Mesendoderm (in vitro differentiated cells): ENCODE measurements at regions not wholly inside any gene's neighbourhood (a gene's known extent, or its start where the extent isn't known, plus 50 kb on each side); places are given as distances from the start of the nearest gene placed in this dataset.
A peak's percentile ranks its signal among the peaks of the same experiment; 100 is the strongest.

ENCODE experiments used
- DNase-seq: peaks from one replicate; pipeline ENCODE4 v3.0.0; 2013
- H2AK5ac ChIP-seq: 2 replicates; pipeline ENCODE4 v1.6.1; 2013; ENCODE audit warnings: low read length, inconsistent platforms
- H2BK120ac ChIP-seq: 2 replicates; pipeline ENCODE4 v1.6.1; 2013; ENCODE audit warnings: low read depth, mild to moderate bottlenecking, low read length, moderate library complexity, mixed read lengths
- H2BK15ac ChIP-seq: replicated peaks from 2 replicates; pipeline ENCODE4 v1.6.1; 2013; ENCODE audit warnings: low read depth, mild to moderate bottlenecking, moderate library complexity
- H2BK5ac ChIP-seq: 2 replicates; pipeline ENCODE4 v1.6.1; 2013; ENCODE audit warnings: low read length, inconsistent platforms
- H3K18ac ChIP-seq: 2 replicates; pipeline ENCODE4 v1.6.1; 2013; ENCODE audit warnings: mild to moderate bottlenecking, low read length, mixed read lengths
- H3K23ac ChIP-seq: one replicate; pipeline ENCODE4 v1.6.1; 2013; ENCODE audit warnings: low read length
- H3K27ac ChIP-seq: 2 replicates; pipeline ENCODE4 v1.5.1; 2013; ENCODE audit warnings: low read depth, mild to moderate bottlenecking, inconsistent platforms, low read length, moderate library complexity
- H3K27me3 ChIP-seq: 2 replicates; pipeline ENCODE4 v1.6.1; 2013; ENCODE audit warnings: low read length, control low read depth, mild to moderate bottlenecking, inconsistent platforms; ENCODE audit not compliant: insufficient read depth, poor library complexity
- H3K36me3 ChIP-seq: 2 replicates; pipeline ENCODE4 v1.6.1; 2013; ENCODE audit warnings: low read length, inconsistent platforms; ENCODE audit not compliant: control insufficient read depth, insufficient read depth
- H3K4ac ChIP-seq: one replicate; pipeline ENCODE4 v1.6.1; 2013; ENCODE audit warnings: low read depth, mild to moderate bottlenecking, low read length, moderate library complexity
- H3K4me1 ChIP-seq: 2 replicates; pipeline ENCODE4 v1.6.1; 2013; ENCODE audit warnings: low read depth, low read length, inconsistent platforms; ENCODE audit not compliant: control insufficient read depth
- H3K4me2 ChIP-seq: 2 replicates; pipeline ENCODE4 v1.6.1; 2013; ENCODE audit warnings: low read length
- H3K4me3 ChIP-seq: 2 replicates; pipeline ENCODE4 v1.5.1; 2013; ENCODE audit warnings: mild to moderate bottlenecking, low read length
- H3K56ac ChIP-seq: one replicate; pipeline ENCODE4 v1.6.1; 2013; ENCODE audit warnings: low read length
- H3K79me1 ChIP-seq: 2 replicates; pipeline ENCODE4 v1.6.1; 2013; ENCODE audit warnings: low read length, inconsistent platforms
- H3K79me2 ChIP-seq: 2 replicates; pipeline ENCODE4 v1.6.1; 2013; ENCODE audit warnings: mild to moderate bottlenecking, low read length; ENCODE audit not compliant: control insufficient read depth, insufficient read depth
- H3K9ac ChIP-seq: 2 replicates; pipeline ENCODE4 v1.6.1; 2013; ENCODE audit warnings: low read length, inconsistent platforms
- H4K5ac ChIP-seq: one replicate; pipeline ENCODE4 v1.6.1; 2013; ENCODE audit warnings: low read length
- H4K8ac ChIP-seq: one replicate; pipeline ENCODE4 v1.6.1; 2013; ENCODE audit warnings: low read depth, mild to moderate bottlenecking, control low read depth, low read length, moderate library complexity
- WGBS: extraction: QIAGEN DNeasy Blood & Tissue Kit; methylation state at CpG from one replicate; pipeline ENCODE4 v1.1.7; 2013; ENCODE audit warnings: low lambda C conversion rate, missing lambda C conversion rate; ENCODE audit not compliant: insufficient coverage; ENCODE audit errors: extremely low coverage; 5-methylcytosine and 5-hydroxymethylcytosine counted together

DNA sequence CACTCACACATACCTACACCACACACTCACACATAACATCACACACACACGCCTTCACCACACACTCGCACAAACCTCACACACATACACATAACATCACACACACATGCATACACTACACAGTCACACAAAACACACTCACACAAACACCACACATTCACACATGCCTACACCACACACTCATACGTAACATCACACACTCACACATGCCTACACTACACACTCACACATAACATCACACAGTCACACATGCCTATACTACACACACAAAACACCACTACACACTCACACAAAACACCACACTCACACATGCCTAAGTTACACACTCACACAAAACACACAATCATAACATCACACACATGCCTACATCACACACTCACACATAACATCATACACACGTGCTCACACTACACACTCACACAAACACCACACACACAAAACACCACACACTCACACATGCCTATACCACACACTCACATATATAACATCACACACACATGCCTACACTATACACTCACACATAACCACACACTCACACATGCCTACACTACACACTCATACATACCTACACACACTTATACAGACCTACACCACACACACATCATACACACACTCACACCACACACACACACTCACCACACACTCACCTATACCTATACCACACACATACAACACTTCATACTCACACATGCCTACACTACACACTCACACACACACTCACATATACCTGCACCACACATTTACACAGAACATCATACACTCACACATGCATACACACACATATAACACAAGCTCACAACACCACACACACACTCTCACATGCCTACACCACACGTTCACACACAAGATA lies 383.5 kb downstream of the C6orf118 start:
- no peak overlapping the region for H3K4ac ChIP-seq
- no peak overlapping the region for H3K18ac ChIP-seq
- H3K23ac ChIP-seq = no peak overlapping the region
- H4K8ac ChIP-seq = no peak overlapping the region
- H3K27ac ChIP-seq = no peak overlapping the region
- no peak overlapping the region for H4K5ac ChIP-seq
- H3K27me3 ChIP-seq = no peaks in the 10 kb centered on the region
- 98% methylated on average over 3 of the region's 5 CpGs for WGBS
- no peaks in the 10 kb centered on the region for H3K4me1 ChIP-seq
- H3K79me1 ChIP-seq = no peaks in the 10 kb centered on the region
- H3K4me3 ChIP-seq = no peak overlapping the region
- H2BK15ac ChIP-seq = no peak overlapping the region
- peak overlapping the region; percentile 70 for H2AK5ac ChIP-seq
- DNase-seq = no peak
- H3K79me2 ChIP-seq = no peaks in the 10 kb centered on the region
- H2BK120ac ChIP-seq = no peak overlapping the region
- H3K56ac ChIP-seq = peak overlapping the region; percentile 46
- H3K4me2 ChIP-seq = no peak overlapping the region
- H3K36me3 ChIP-seq = no peaks in the 10 kb centered on the region
- H2BK5ac ChIP-seq = peak overlapping the region; percentile 34
- H3K9ac ChIP-seq = no peak overlapping the region

DNA sequence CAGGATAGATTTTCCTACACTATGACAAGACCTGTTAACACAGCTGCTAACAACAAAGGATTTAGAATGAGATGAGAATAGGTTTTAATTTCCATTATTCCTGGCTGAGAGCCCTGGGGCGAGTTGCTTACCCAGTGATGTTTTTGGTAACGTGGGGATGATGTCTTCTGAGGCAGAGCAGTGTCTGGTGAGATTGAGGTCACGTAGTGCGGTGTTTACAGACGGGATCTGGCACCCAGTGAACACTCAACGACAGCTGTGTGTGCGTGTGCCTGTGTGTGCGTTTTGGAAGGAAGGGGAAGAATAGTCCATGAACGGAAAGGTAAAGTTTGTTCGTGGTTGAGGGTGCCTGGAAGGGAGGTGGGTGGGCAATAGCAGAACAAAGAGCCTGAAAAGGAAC lies 384.7 kb downstream of the C6orf118 start:
- Histone ChIP-seq H3K36me3 (no peaks in the 10 kb centered on the region), H3K4ac (no peak overlapping the region), H3K56ac (no peak overlapping the region), H2BK15ac (no peak overlapping the region), H3K79me1 (no peaks in the 10 kb centered on the region), H2BK5ac (no peak overlapping the region), H3K23ac (no peak overlapping the region), H2AK5ac (no peak overlapping the region), H3K9ac (no peak overlapping the region), H4K8ac (no peak overlapping the region), H3K18ac (no peak overlapping the region), H3K79me2 (no peaks in the 10 kb centered on the region), H3K27ac (no peak overlapping the region), H2BK120ac (no peak overlapping the region), H4K5ac (no peak overlapping the region), H3K27me3 (no peaks in the 10 kb centered on the region), H3K4me2 (no peak overlapping the region), H3K4me3 (no peak overlapping the region), H3K4me1 (no peaks in the 10 kb centered on the region)
- no peak for DNase-seq
- WGBS = no CpG with 5 or more reads among the region's 10 CpGs

DNA sequence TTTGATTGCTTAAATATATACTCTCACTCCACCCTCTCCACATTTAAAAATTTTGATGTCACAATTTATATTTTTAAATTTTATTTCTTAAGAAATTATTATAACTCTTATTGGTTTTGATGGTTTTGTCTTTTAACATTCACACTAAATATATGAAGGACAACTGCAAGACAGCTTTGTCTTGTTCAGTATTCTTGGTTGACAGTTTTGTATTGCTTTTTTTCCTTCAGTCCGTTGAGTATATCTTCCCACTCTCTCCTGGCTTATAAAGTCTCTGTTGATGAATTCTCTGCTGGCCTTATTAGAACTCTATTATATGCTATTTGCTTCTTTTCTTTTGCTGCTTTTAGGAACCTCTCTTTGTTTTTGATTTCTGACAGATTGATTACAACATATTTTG lies 392.2 kb downstream of the C6orf118 start:
- no CpG with 5 or more reads among the region's 1 CpG for WGBS
- no peak for DNase-seq

DNA sequence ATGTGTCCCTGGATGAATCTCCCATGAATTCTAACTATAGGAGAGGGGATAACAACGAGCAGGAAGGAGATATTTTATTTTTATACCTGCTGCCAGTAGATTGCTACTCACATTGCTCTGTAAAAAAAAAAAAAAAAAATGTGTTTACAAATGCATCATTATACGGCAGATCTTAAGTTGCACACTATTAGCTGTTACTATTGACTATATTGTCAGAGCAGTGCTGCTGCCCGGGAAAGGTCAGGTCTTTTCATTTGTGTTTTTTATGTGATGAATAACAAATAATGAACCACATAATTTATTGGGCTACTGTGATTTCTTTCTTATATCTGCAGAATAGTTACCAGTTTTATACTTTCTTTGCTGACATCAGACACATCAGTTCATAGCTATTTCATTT lies 393.3 kb downstream of the C6orf118 start:
- H2BK5ac ChIP-seq = no peak overlapping the region
- H3K4ac ChIP-seq = no peak overlapping the region
- DNase-seq = no peak
- H3K4me3 ChIP-seq = no peak overlapping the region
- H3K27ac ChIP-seq = no peak overlapping the region
- H3K79me1 ChIP-seq = no peaks in the 10 kb centered on the region
- no peak overlapping the region for H4K5ac ChIP-seq
- H2AK5ac ChIP-seq = no peak overlapping the region
- no peaks in the 10 kb centered on the region for H3K79me2 ChIP-seq
- no peak overlapping the region for H3K9ac ChIP-seq
- no peaks in the 10 kb centered on the region for H3K27me3 ChIP-seq
- no peak overlapping the region for H2BK15ac ChIP-seq
- H3K23ac ChIP-seq = no peak overlapping the region
- no peak overlapping the region for H2BK120ac ChIP-seq
- no peaks in the 10 kb centered on the region for H3K4me1 ChIP-seq
- no peak overlapping the region for H3K56ac ChIP-seq
- WGBS = no CpG with 5 or more reads among the region's 3 CpGs
- no peak overlapping the region for H3K18ac ChIP-seq
- H4K8ac ChIP-seq = no peak overlapping the region
- no peaks in the 10 kb centered on the region for H3K36me3 ChIP-seq
- H3K4me2 ChIP-seq = no peak overlapping the region

More for the DNA sequence above, 392.2 kb downstream of the C6orf118 start:
- no peak overlapping the region for H4K8ac ChIP-seq
- no peak overlapping the region for H2AK5ac ChIP-seq
- H3K4ac ChIP-seq = no peak overlapping the region
- H3K79me1 ChIP-seq = no peaks in the 10 kb centered on the region
- no peaks in the 10 kb centered on the region for H3K27me3 ChIP-seq
- no peak overlapping the region for H3K4me2 ChIP-seq
- no peak overlapping the region for H3K18ac ChIP-seq
- no peaks in the 10 kb centered on the region for H3K79me2 ChIP-seq
- H2BK15ac ChIP-seq = no peak overlapping the region
- H3K23ac ChIP-seq = no peak overlapping the region
- H2BK5ac ChIP-seq = no peak overlapping the region
- H3K36me3 ChIP-seq = no peaks in the 10 kb centered on the region
- no peak overlapping the region for H3K9ac ChIP-seq
- no peak overlapping the region for H4K5ac ChIP-seq
- no peak overlapping the region for H2BK120ac ChIP-seq
- no peak overlapping the region for H3K4me3 ChIP-seq
- H3K27ac ChIP-seq = no peak overlapping the region
- H3K4me1 ChIP-seq = no peaks in the 10 kb centered on the region
- no peak overlapping the region for H3K56ac ChIP-seq

DNA sequence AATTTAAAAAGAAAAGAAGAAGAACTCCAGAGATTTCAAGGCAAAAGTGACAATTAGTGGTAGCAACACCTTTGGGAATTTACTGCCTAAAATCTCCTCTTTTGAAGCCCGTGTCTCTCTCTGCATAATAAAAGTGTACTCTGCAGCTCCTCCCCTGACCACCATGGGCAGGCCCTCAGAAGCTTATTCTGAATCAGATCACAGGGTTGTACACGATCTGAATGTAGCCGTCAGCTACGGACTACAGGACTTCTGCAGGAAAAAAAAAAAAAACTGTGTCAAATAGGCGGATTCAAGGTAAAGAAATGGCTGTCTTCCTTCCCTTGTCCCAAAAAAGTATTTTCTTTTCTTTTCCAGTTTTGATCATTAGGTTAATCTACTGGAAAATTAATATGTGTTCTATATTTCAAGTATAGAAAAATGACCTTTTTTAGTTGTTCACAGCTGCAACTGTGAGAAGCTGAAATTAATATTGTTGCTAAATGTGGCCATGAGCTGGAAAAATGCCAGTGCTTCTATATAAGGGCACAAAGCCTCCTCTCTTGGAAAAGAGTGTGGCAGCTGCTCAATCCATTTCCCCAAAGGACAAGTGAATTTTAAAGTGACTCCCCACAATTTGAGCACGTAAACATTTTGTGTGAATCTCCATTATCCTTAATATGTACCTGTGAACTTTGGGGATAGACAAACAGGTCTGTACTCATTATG lies 397.4 kb downstream of the C6orf118 start:
- H3K27ac ChIP-seq = no peak overlapping the region
- H4K8ac ChIP-seq = no peak overlapping the region
- no peak overlapping the region for H3K9ac ChIP-seq
- no peaks in the 10 kb centered on the region for H3K79me1 ChIP-seq
- no peak overlapping the region for H4K5ac ChIP-seq
- no peaks in the 10 kb centered on the region for H3K27me3 ChIP-seq
- whole genome bisulfite sequencing = no CpG with 5 or more reads among the region's 6 CpGs
- no peak overlapping the region for H3K23ac ChIP-seq
- no peak overlapping the region for H3K4me2 ChIP-seq
- H3K79me2 ChIP-seq = no peaks in the 10 kb centered on the region
- H2BK5ac ChIP-seq = no peak overlapping the region
- no peak overlapping the region for H3K4ac ChIP-seq
- H3K18ac ChIP-seq = no peak overlapping the region
- no peak overlapping the region for H2BK15ac ChIP-seq
- H3K4me3 ChIP-seq = no peak overlapping the region
- DNase-seq = no peak
- H2AK5ac ChIP-seq = no peak overlapping the region
- H3K56ac ChIP-seq = no peak overlapping the region
- no peak overlapping the region for H2BK120ac ChIP-seq
- no peaks in the 10 kb centered on the region for H3K4me1 ChIP-seq
- H3K36me3 ChIP-seq = no peaks in the 10 kb centered on the region
